ENCODE measurements at regions not wholly inside any gene's neighbourhood (a gene's known extent, or its start where the extent isn't known, plus 50 kb on each side); places are given as distances from the start of the nearest gene placed in this dataset.
A peak's percentile ranks its signal among the peaks of the same experiment; 100 is the strongest.

GRCh38 chr5:45110399-45110798, 301.7 kb downstream of the MRPS30 start:
- Mint-ChIP-seq H3K4me1 (peaks cover 57% of the 10 kb centered on the region), H3K9me3 (peaks cover 11% of the 10 kb centered on the region), H3K36me3 (peaks cover 15% of the 10 kb centered on the region), H3K4me3 (peak overlapping the region; percentile 32), H3K27me3 (ENCODE audit: low read depth) (no peaks in the 10 kb centered on the region), H3K27ac (peak overlapping the region; percentile 88)
- peak; percentile 84 for ATAC-seq
- POLR2A ChIA-PET: no interaction called here
- no peak for DNase-seq (ENCODE audit: low spot score)
- TF ChIP-seq E2F5 (CRISPR knock-in tag; IDR thresholded peaks at IDR 0.05): no peak
- TF ChIP-seq, protein P1, sequence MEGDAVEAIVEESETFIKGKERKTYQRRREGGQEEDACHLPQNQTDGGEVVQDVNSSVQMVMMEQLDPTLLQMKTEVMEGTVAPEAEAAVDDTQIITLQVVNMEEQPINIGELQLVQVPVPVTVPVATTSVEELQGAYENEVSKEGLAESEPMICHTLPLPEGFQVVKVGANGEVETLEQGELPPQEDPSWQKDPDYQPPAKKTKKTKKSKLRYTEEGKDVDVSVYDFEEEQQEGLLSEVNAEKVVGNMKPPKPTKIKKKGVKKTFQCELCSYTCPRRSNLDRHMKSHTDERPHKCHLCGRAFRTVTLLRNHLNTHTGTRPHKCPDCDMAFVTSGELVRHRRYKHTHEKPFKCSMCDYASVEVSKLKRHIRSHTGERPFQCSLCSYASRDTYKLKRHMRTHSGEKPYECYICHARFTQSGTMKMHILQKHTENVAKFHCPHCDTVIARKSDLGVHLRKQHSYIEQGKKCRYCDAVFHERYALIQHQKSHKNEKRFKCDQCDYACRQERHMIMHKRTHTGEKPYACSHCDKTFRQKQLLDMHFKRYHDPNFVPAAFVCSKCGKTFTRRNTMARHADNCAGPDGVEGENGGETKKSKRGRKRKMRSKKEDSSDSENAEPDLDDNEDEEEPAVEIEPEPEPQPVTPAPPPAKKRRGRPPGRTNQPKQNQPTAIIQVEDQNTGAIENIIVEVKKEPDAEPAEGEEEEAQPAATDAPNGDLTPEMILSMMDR (IDR thresholded peaks at IDR 0.05): no peak
- TF ChIP-seq, protein P2, sequence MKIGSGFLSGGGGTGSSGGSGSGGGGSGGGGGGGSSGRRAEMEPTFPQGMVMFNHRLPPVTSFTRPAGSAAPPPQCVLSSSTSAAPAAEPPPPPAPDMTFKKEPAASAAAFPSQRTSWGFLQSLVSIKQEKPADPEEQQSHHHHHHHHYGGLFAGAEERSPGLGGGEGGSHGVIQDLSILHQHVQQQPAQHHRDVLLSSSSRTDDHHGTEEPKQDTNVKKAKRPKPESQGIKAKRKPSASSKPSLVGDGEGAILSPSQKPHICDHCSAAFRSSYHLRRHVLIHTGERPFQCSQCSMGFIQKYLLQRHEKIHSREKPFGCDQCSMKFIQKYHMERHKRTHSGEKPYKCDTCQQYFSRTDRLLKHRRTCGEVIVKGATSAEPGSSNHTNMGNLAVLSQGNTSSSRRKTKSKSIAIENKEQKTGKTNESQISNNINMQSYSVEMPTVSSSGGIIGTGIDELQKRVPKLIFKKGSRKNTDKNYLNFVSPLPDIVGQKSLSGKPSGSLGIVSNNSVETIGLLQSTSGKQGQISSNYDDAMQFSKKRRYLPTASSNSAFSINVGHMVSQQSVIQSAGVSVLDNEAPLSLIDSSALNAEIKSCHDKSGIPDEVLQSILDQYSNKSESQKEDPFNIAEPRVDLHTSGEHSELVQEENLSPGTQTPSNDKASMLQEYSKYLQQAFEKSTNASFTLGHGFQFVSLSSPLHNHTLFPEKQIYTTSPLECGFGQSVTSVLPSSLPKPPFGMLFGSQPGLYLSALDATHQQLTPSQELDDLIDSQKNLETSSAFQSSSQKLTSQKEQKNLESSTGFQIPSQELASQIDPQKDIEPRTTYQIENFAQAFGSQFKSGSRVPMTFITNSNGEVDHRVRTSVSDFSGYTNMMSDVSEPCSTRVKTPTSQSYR (CRISPR knock-in tag; IDR thresholded peaks at IDR 0.05): no peak
- TF ChIP-seq ZNF671 (CRISPR knock-in tag; IDR thresholded peaks at IDR 0.05): no peak
- no peak for TF ChIP-seq TEAD1 (CRISPR knock-in tag; IDR thresholded peaks at IDR 0.05)
- CTCF ChIA-PET: interaction anchor here (1.1 to 2.9 kb wide), 4 partner anchors 20 to 586 kb away, joined by 3 to 11 read pairs (median 4); partner anchors contain the start of gene HCN1

DNA sequence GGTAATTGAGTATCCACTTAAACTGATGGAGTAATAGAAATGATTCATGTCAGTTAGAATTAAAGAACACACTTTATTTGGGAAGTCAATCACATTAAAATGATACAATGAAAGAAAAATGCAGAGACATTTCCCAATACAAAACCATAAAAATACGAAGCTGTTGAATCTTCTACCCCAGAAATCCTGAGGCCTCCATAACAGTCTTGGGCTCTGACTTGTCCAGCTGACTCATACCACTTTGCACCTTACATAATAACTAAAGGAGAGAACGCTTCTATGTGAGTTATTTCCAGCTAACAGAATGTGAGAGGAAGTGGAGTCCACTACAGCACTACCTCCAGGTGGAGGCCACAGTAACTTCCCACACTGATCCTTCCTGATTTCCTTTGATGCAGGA, 305.0 kb downstream of the MRPS30 start:
- peaks cover 37% of the 10 kb centered on the region for H3K9me3 Mint-ChIP-seq
- peaks cover 53% of the 10 kb centered on the region for H3K4me1 Mint-ChIP-seq
- H3K27ac Mint-ChIP-seq: peak overlapping the region; percentile 55
- POLR2A ChIA-PET: interaction anchor here (0.6 kb wide), 1 partner anchor 281 kb away, joined by 3 read pairs; no protein-coding TSS in a partner anchor
- no peaks in the 10 kb centered on the region for H3K27me3 Mint-ChIP-seq (ENCODE audit: low read depth)
- H3K4me3 Mint-ChIP-seq: no peak overlapping the region
- DNase-seq (ENCODE audit: low spot score) (no peak), ATAC-seq (no peak)
- H3K36me3 Mint-ChIP-seq: peaks cover 46% of the 10 kb centered on the region
- CTCF ChIA-PET: no interaction called here
- no peak for TF ChIP-seq ZNF512 (CRISPR knock-in tag; IDR thresholded peaks at IDR 0.05; ENCODE audit: borderline replicate concordance)
- no peak for TF ChIP-seq ZNF232 (CRISPR knock-in tag; IDR thresholded peaks at IDR 0.05)
- TF ChIP-seq ZNF317 (CRISPR knock-in tag; IDR thresholded peaks at IDR 0.05; ENCODE audit: borderline replicate concordance, low read depth): no peak
- TF ChIP-seq, protein P3, sequence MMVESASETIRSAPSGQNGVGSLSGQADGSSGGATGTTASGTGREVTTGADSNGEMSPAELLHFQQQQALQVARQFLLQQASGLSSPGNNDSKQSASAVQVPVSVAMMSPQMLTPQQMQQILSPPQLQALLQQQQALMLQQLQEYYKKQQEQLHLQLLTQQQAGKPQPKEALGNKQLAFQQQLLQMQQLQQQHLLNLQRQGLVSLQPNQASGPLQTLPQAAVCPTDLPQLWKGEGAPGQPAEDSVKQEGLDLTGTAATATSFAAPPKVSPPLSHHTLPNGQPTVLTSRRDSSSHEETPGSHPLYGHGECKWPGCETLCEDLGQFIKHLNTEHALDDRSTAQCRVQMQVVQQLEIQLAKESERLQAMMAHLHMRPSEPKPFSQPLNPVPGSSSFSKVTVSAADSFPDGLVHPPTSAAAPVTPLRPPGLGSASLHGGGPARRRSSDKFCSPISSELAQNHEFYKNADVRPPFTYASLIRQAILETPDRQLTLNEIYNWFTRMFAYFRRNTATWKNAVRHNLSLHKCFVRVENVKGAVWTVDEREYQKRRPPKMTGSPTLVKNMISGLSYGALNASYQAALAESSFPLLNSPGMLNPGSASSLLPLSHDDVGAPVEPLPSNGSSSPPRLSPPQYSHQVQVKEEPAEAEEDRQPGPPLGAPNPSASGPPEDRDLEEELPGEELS (CRISPR knock-in tag; IDR thresholded peaks at IDR 0.05): no peak
- no peak for TF ChIP-seq JUN (CRISPR knock-in tag; IDR thresholded peaks at IDR 0.05)
- TF ChIP-seq AFF4 (CRISPR knock-in tag; IDR thresholded peaks at IDR 0.05; ENCODE audit: borderline replicate concordance): no peak
- no peak for TF ChIP-seq PRRX2 (CRISPR knock-in tag; IDR thresholded peaks at IDR 0.05)
- TF ChIP-seq, protein P4, sequence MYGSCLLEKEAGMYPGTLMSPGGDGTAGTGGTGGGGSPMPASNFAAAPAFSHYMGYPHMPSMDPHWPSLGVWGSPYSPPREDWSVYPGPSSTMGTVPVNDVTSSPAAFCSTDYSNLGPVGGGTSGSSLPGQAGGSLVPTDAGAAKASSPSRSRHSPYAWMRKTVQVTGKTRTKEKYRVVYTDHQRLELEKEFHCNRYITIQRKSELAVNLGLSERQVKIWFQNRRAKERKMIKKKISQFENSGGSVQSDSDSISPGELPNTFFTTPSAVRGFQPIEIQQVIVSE (CRISPR knock-in tag; IDR thresholded peaks at IDR 0.05; ENCODE audit: borderline replicate concordance): no peak
- no peak for TF ChIP-seq FOXJ3 (CRISPR knock-in tag; IDR thresholded peaks at IDR 0.05; ENCODE audit: borderline replicate concordance)
- no peak for TF ChIP-seq ZNF671 (CRISPR knock-in tag; IDR thresholded peaks at IDR 0.05)
- TF ChIP-seq, protein P5, sequence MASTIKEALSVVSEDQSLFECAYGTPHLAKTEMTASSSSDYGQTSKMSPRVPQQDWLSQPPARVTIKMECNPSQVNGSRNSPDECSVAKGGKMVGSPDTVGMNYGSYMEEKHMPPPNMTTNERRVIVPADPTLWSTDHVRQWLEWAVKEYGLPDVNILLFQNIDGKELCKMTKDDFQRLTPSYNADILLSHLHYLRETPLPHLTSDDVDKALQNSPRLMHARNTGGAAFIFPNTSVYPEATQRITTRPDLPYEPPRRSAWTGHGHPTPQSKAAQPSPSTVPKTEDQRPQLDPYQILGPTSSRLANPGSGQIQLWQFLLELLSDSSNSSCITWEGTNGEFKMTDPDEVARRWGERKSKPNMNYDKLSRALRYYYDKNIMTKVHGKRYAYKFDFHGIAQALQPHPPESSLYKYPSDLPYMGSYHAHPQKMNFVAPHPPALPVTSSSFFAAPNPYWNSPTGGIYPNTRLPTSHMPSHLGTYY (CRISPR knock-in tag; IDR thresholded peaks at IDR 0.05): no peak
- TF ChIP-seq USF2 (CRISPR knock-in tag; IDR thresholded peaks at IDR 0.05): no peak

All from WTC11 (cell line).